H9 (cell line): ENCODE measurements at regions not wholly inside any gene's neighbourhood (a gene's known extent, or its start where the extent isn't known, plus 50 kb on each side); places are given as distances from the start of the nearest gene placed in this dataset.

Experiments
- DNase-seq: peaks from one replicate; pipeline ENCODE4 v3.0.0-alpha.2; 2017
- H2AFZ ChIP-seq: one replicate; pipeline ENCODE4 v1.6.1; 2013; ENCODE audit warnings: mild to moderate bottlenecking, low read length, control low read depth, moderate library complexity
- H2AK5ac ChIP-seq: 2 replicates; pipeline ENCODE4 v1.6.1; 2013; ENCODE audit warnings: low read length, control low read depth, mixed read lengths; ENCODE audit not compliant: insufficient read length
- H2BK120ac ChIP-seq: one replicate; pipeline ENCODE4 v1.6.1; 2013; ENCODE audit warnings: low read depth, mild to moderate bottlenecking, low read length, control low read depth, inconsistent platforms; ENCODE audit not compliant: poor library complexity, severe bottlenecking
- H2BK12ac ChIP-seq: 2 replicates; pipeline ENCODE4 v1.6.1; 2013; ENCODE audit warnings: low read length, control low read depth, mixed read lengths, low read depth; ENCODE audit not compliant: insufficient read length
- H2BK15ac ChIP-seq: 2 replicates; pipeline ENCODE4 v1.6.1; 2013; ENCODE audit warnings: low read depth, low read length, control low read depth
- H2BK20ac ChIP-seq: one replicate; pipeline ENCODE4 v1.6.1; 2013; ENCODE audit warnings: low read depth, mild to moderate bottlenecking, low read length, control low read depth, inconsistent platforms; ENCODE audit not compliant: poor library complexity, severe bottlenecking
- H2BK5ac ChIP-seq: 2 replicates; pipeline ENCODE4 v1.6.1; 2013; ENCODE audit warnings: low read length, control low read depth, mixed read lengths; ENCODE audit not compliant: insufficient read length
- H3K14ac ChIP-seq: 2 replicates; pipeline ENCODE4 v1.6.1; 2013; ENCODE audit warnings: low read length, control low read depth; ENCODE audit not compliant: insufficient read depth
- H3K18ac ChIP-seq: 2 replicates; pipeline ENCODE4 v1.6.1; 2013; ENCODE audit warnings: low read depth, mild to moderate bottlenecking, mixed read lengths, low read length, control low read depth; ENCODE audit not compliant: insufficient read length
- H3K23ac ChIP-seq: 2 replicates; pipeline ENCODE4 v1.6.1; 2013; ENCODE audit warnings: low read length, control low read depth, mixed read lengths, low read depth; ENCODE audit not compliant: insufficient read length
- H3K23me2 ChIP-seq: 2 replicates; pipeline ENCODE4 v1.6.1; 2013; ENCODE audit warnings: low read depth, mild to moderate bottlenecking, mixed read lengths, low read length, control low read depth; ENCODE audit not compliant: insufficient read length, poor library complexity, severe bottlenecking
- H3K27ac ChIP-seq: 2 replicates; pipeline ENCODE4 v1.5.1; 2013; ENCODE audit warnings: low read length, control low read depth, mixed read lengths, low read depth; ENCODE audit not compliant: insufficient read length
- H3K27me3 ChIP-seq: 2 replicates; pipeline ENCODE4 v1.6.1; 2013; ENCODE audit warnings: low read length, control low read depth, inconsistent platforms; ENCODE audit not compliant: insufficient read depth
- H3K4ac ChIP-seq: 2 replicates; pipeline ENCODE4 v1.6.1; 2013; ENCODE audit warnings: low read depth, mild to moderate bottlenecking, control low read depth, inconsistent platforms, low read length, moderate library complexity
- H3K4me1 ChIP-seq: 2 replicates; pipeline ENCODE4 v1.6.1; 2013; ENCODE audit warnings: low read length, control low read depth, inconsistent platforms; ENCODE audit not compliant: insufficient read depth
- H3K4me2 ChIP-seq: 2 replicates; pipeline ENCODE4 v1.6.1; 2013; ENCODE audit warnings: low read length, control low read depth, mixed read lengths; ENCODE audit not compliant: insufficient read length, insufficient read depth
- H3K56ac ChIP-seq: 2 replicates; pipeline ENCODE4 v1.6.1; 2013; ENCODE audit warnings: low read depth, mild to moderate bottlenecking, mixed read lengths, low read length, control low read depth; ENCODE audit not compliant: insufficient read length
- H3K79me1 ChIP-seq: 2 replicates; pipeline ENCODE4 v1.6.1; 2013; ENCODE audit warnings: low read depth, mild to moderate bottlenecking, moderate library complexity, low read length, control low read depth, inconsistent platforms; ENCODE audit not compliant: insufficient read depth, poor library complexity, severe bottlenecking
- H3K79me2 ChIP-seq: 2 replicates; pipeline ENCODE4 v1.6.1; 2013; ENCODE audit warnings: low read length, control low read depth, inconsistent platforms; ENCODE audit not compliant: insufficient read depth
- H3K9ac ChIP-seq: 2 replicates; pipeline ENCODE4 v1.6.1; 2013; ENCODE audit warnings: low read length, control low read depth, mixed read lengths; ENCODE audit not compliant: insufficient read length; ENCODE audit errors: extremely low read depth
- H3K9me3 ChIP-seq: one replicate; pipeline ENCODE4 v1.6.1; 2013; ENCODE audit warnings: low read depth, low read length, inconsistent platforms; ENCODE audit not compliant: control insufficient read depth
- H3T11ph ChIP-seq: one replicate; pipeline ENCODE4 v1.6.1; 2013; ENCODE audit warnings: mild to moderate bottlenecking, low read length, control low read depth, inconsistent platforms
- H4K20me1 ChIP-seq: one replicate; pipeline ENCODE4 v1.6.1; 2013; ENCODE audit not compliant: control insufficient read depth, insufficient read length, insufficient read depth
- H4K5ac ChIP-seq: 2 replicates; pipeline ENCODE4 v1.6.1; 2013; ENCODE audit warnings: low read depth, mild to moderate bottlenecking, mixed read lengths, low read length, control low read depth; ENCODE audit not compliant: insufficient read length
- H4K8ac ChIP-seq: replicated peaks from 2 replicates; pipeline ENCODE4 v1.6.1; 2013; ENCODE audit warnings: low read length, control low read depth, mixed read lengths, low read depth; ENCODE audit not compliant: insufficient read length
- H4K91ac ChIP-seq: 2 replicates; pipeline ENCODE4 v1.6.1; 2013; ENCODE audit warnings: low read depth, mild to moderate bottlenecking, moderate library complexity, mixed read lengths, low read length, control low read depth; ENCODE audit not compliant: insufficient read length
- H3K27ac Mint-ChIP-seq, 3 experiments: 2 replicates in 2 of 3; 3 replicates in 1 of 3; pipeline ENCODE4 v1.8.0; 2020 to 2021; ENCODE audit warnings: mixed read lengths in 3 of 3, mild to moderate bottlenecking in 1 of 3, moderate library complexity in 1 of 3
- H3K27me3 Mint-ChIP-seq: 2 replicates; pipeline ENCODE4 v1.8.0; 2021; ENCODE audit warnings: low read depth, mild to moderate bottlenecking, moderate library complexity, mixed read lengths
- H3K36me3 Mint-ChIP-seq, 3 experiments: 2 replicates in 2 of 3; 3 replicates in 1 of 3; pipeline ENCODE4 v1.8.0; 2020 to 2021; ENCODE audit warnings: low read depth in 3 of 3, mixed read lengths in 3 of 3; ENCODE audit not compliant: insufficient read depth in 1 of 3
- H3K4me1 Mint-ChIP-seq, 2 experiments: 2 replicates each; pipeline ENCODE4 v1.8.0; 2020; ENCODE audit warnings: mixed read lengths in 2 of 2
- H3K4me3 Mint-ChIP-seq, 2 experiments: 2 replicates in 1 of 2; 3 replicates in 1 of 2; pipeline ENCODE4 v1.8.0; 2020 to 2021; ENCODE audit warnings: mild to moderate bottlenecking in 2 of 2, mixed read lengths in 2 of 2, moderate library complexity in 1 of 2
- H3K9me3 Mint-ChIP-seq, 2 experiments: 2 replicates in 1 of 2; 3 replicates in 1 of 2; pipeline ENCODE4 v1.8.0; 2020; ENCODE audit warnings: mild to moderate bottlenecking in 2 of 2, mixed read lengths in 2 of 2, moderate library complexity in 1 of 2
- CTCF ChIP-seq: fragments of 200-600 bp; sonication (generic); conservative IDR thresholded peaks from 3 replicates; pipeline ENCODE4 v1.8.0; 2021; ENCODE audit warnings: antibody characterized with exemption, mild to moderate bottlenecking
- WGBS: extraction: QIAGEN DNeasy Blood & Tissue Kit; methylation state at CpG from one replicate; pipeline ENCODE4 v1.1.7; 2013; ENCODE audit warnings: missing lambda C conversion rate, low lambda C conversion rate, mixed read lengths; ENCODE audit not compliant: insufficient read length; ENCODE audit errors: extremely low coverage; 5-methylcytosine and 5-hydroxymethylcytosine counted together

GRCh38 chr11:103803062-103803461 is 233.4 kb upstream of the DDI1 start:
- Histone ChIP-seq H2BK120ac (no peak overlapping the region), H3K23me2 (no peaks in the 10 kb centered on the region), H4K20me1 (no peaks in the 10 kb centered on the region), H3K27me3 (no peaks in the 10 kb centered on the region), H3K79me1 (no peaks in the 10 kb centered on the region), H3K14ac (no peak overlapping the region), H3K18ac (no peak overlapping the region), H2AK5ac (no peak overlapping the region), H3K56ac (no peak overlapping the region), H2BK15ac (no peak overlapping the region), H3K23ac (no peak overlapping the region), H3K9ac (no peak overlapping the region), H3K9me3 (no peaks in the 10 kb centered on the region), H3K27ac (no peak overlapping the region), H4K8ac (no peak overlapping the region), H2BK12ac (no peak overlapping the region), H3K4me2 (no peak overlapping the region), H2AFZ (no peak overlapping the region), H3K79me2 (no peaks in the 10 kb centered on the region), H3K4me1 (peaks cover 8% of the 10 kb centered on the region; the same call in 1 of the 2 replicates), H3K4ac (no peak overlapping the region), H4K91ac (no peak overlapping the region), H2BK5ac (no peak overlapping the region), H2BK20ac (no peak overlapping the region), H3T11ph (no peak overlapping the region), H4K5ac (no peak overlapping the region)
- no peaks in the 10 kb centered on the region for H3K36me3 Mint-ChIP-seq
- DNase-seq = no peak
- no peaks in the 10 kb centered on the region for H3K9me3 Mint-ChIP-seq
- H3K27me3 Mint-ChIP-seq = no peaks in the 10 kb centered on the region
- peaks cover 11 to 12% of the 10 kb centered on the region in 2 experiments for H3K4me1 Mint-ChIP-seq
- peak overlapping the region in 1 of 3 experiments; percentile 38; a peak in 1 of 7 replicates for H3K27ac Mint-ChIP-seq
- no CpG with 5 or more reads among the region's 3 CpGs for WGBS
- no peak overlapping the region for H3K4me3 Mint-ChIP-seq
- no peak for TF ChIP-seq CTCF
